Prostate gland (tissue), 2 donors: ENCODE measurements at regions not wholly inside any gene's neighbourhood (a gene's known extent, or its start where the extent isn't known, plus 50 kb on each side); places are given as distances from the start of the nearest gene placed in this dataset.

Experiments used
- CTCF ChIP-seq, 4 experiments: fragments of 200-600 bp in 2 of 4; fragments of 450-650 bp in 2 of 4; sonication (generic) in 2 of 4; IDR thresholded peaks; 1 replicate in 3 of 4; 2 replicates in 1 of 4; pipeline ENCODE4 v1.5.1; 2016 to 2019; ENCODE audit warnings: antibody characterized with exemption in 4 of 4, mild to moderate bottlenecking in 2 of 4, moderate library complexity in 2 of 4
- POLR2A ChIP-seq: fragments of 450-650 bp; IDR thresholded peaks from one replicate; pipeline ENCODE4 v1.6.1; 2016; ENCODE audit warnings: antibody characterized with exemption, mild to moderate bottlenecking
- POLR2AphosphoS5 ChIP-seq: sonication (generic); formaldehyde crosslinking; IDR thresholded peaks from one replicate; pipeline ENCODE4 v1.6.1; 2017; ENCODE audit warnings: antibody characterized with exemption

GRCh38 chr13:37349916-37350315, 244.5 kb upstream of the CSNK1A1L start:
- TF ChIP-seq CTCF (IDR thresholded peaks at IDR 0.05) (no peak), POLR2AphosphoS5 (no peak), POLR2A (no peak)
